Mesenchymal stem cell (in vitro differentiated cells and primary cell): ENCODE measurements at regions not wholly inside any gene's neighbourhood (a gene's known extent, or its start where the extent isn't known, plus 50 kb on each side); places are given as distances from the start of the nearest gene placed in this dataset.

Source experiments
- DNase-seq: peaks from one replicate; pipeline ENCODE4 v3.0.0-alpha.2; 2013
- H2AFZ ChIP-seq: one replicate; pipeline ENCODE4 v1.6.1; 2013; ENCODE audit warnings: low read depth, mild to moderate bottlenecking, control low read depth, inconsistent platforms, low read length, moderate library complexity
- H2AK5ac ChIP-seq: 2 replicates; pipeline ENCODE4 v1.6.1; 2013; ENCODE audit warnings: low read length, moderate library complexity, mild to moderate bottlenecking, inconsistent platforms; ENCODE audit not compliant: severe bottlenecking
- H2BK120ac ChIP-seq: one replicate; pipeline ENCODE4 v1.6.1; 2013; ENCODE audit warnings: low read depth, mild to moderate bottlenecking, inconsistent platforms, low read length, moderate library complexity
- H2BK12ac ChIP-seq, 2 experiments: one replicate each; pipeline ENCODE4 v1.6.1; 2013; ENCODE audit warnings: inconsistent platforms in 2 of 2, low read length in 2 of 2, mild to moderate bottlenecking in 2 of 2, moderate library complexity in 2 of 2, control low read depth in 1 of 2
- H2BK15ac ChIP-seq: one replicate; pipeline ENCODE4 v1.6.1; 2013; ENCODE audit warnings: mild to moderate bottlenecking, low read depth, inconsistent platforms; ENCODE audit not compliant: poor library complexity, severe bottlenecking
- H2BK5ac ChIP-seq: 2 replicates; pipeline ENCODE4 v1.6.1; 2013; ENCODE audit warnings: low read depth, mild to moderate bottlenecking, low read length, control low read depth, inconsistent platforms; ENCODE audit not compliant: poor library complexity, severe bottlenecking
- H3K14ac ChIP-seq, 2 experiments: one replicate each; pipeline ENCODE4 v1.6.1; 2013; ENCODE audit warnings: inconsistent platforms in 2 of 2, low read length in 2 of 2, control low read depth in 1 of 2, mild to moderate bottlenecking in 1 of 2, moderate library complexity in 1 of 2
- H3K18ac ChIP-seq, 2 experiments: one replicate each; pipeline ENCODE4 v1.6.1; 2013; ENCODE audit warnings: inconsistent platforms in 2 of 2, low read length in 2 of 2, control low read depth in 1 of 2, low read depth in 1 of 2, mild to moderate bottlenecking in 1 of 2
- H3K23ac ChIP-seq, 2 experiments: one replicate each; pipeline ENCODE4 v1.6.1; 2013; ENCODE audit warnings: inconsistent platforms in 2 of 2, low read length in 2 of 2, mild to moderate bottlenecking in 2 of 2, moderate library complexity in 2 of 2, control low read depth in 1 of 2
- H3K27ac ChIP-seq: 2 replicates; pipeline ENCODE4 v1.5.1; 2013; ENCODE audit warnings: mild to moderate bottlenecking, moderate library complexity, low read length, control low read depth, inconsistent platforms; ENCODE audit not compliant: poor library complexity, severe bottlenecking
- H3K27me3 ChIP-seq, 2 experiments: 2 replicates each; pipeline versions ENCODE4 v1.6.1 to v1.7.0; 2013; ENCODE audit warnings: low read length in 2 of 2, mild to moderate bottlenecking in 2 of 2, moderate library complexity in 2 of 2, control low read depth in 1 of 2, inconsistent platforms in 1 of 2; ENCODE audit not compliant: control insufficient read depth in 1 of 2, insufficient read depth in 1 of 2
- H3K36me3 ChIP-seq, 2 experiments: 2 replicates each; pipeline versions ENCODE4 v1.6.1 to v1.7.0; 2013; ENCODE audit warnings: low read length in 2 of 2, control low read depth in 1 of 2, inconsistent platforms in 1 of 2, low read depth in 1 of 2, mild to moderate bottlenecking in 1 of 2; ENCODE audit not compliant: insufficient read depth in 2 of 2, control insufficient read depth in 1 of 2
- H3K4ac ChIP-seq, 2 experiments: one replicate each; pipeline ENCODE4 v1.6.1; 2013; ENCODE audit warnings: inconsistent platforms in 2 of 2, low read length in 2 of 2, mild to moderate bottlenecking in 2 of 2, moderate library complexity in 2 of 2, control low read depth in 1 of 2, low read depth in 1 of 2
- H3K4me1 ChIP-seq: 2 replicates; pipeline ENCODE4 v1.6.1; 2013; ENCODE audit warnings: low read depth, low read length, control low read depth; ENCODE audit not compliant: control insufficient read depth, insufficient read depth
- H3K4me2 ChIP-seq: 2 replicates; pipeline ENCODE4 v1.6.1; 2013; ENCODE audit warnings: low read length, mild to moderate bottlenecking, inconsistent platforms; ENCODE audit not compliant: poor library complexity, severe bottlenecking
- H3K4me3 ChIP-seq, 2 experiments: 2 replicates each; pipeline versions ENCODE4 v1.5.1 to v1.7.0; 2013; ENCODE audit warnings: low read length in 2 of 2, mild to moderate bottlenecking in 2 of 2, control low read depth in 1 of 2, low read depth in 1 of 2; ENCODE audit not compliant: insufficient read depth in 1 of 2
- H3K79me1 ChIP-seq: replicated peaks from 2 replicates; pipeline ENCODE4 v1.6.1; 2013; ENCODE audit warnings: mild to moderate bottlenecking, control low read depth, low read length, inconsistent platforms; ENCODE audit not compliant: poor library complexity, severe bottlenecking
- H3K9ac ChIP-seq: 2 replicates; pipeline ENCODE4 v1.7.0; 2013; ENCODE audit warnings: mild to moderate bottlenecking, low read length, moderate library complexity
- H3K9me3 ChIP-seq: 2 replicates; pipeline ENCODE4 v1.7.0; 2013; ENCODE audit warnings: mild to moderate bottlenecking, low read length; ENCODE audit not compliant: control insufficient read depth
- H4K8ac ChIP-seq: one replicate; pipeline ENCODE4 v1.6.1; 2013; ENCODE audit warnings: inconsistent platforms, mild to moderate bottlenecking, low read length, moderate library complexity
- H4K91ac ChIP-seq: one replicate; pipeline ENCODE4 v1.6.1; 2013; ENCODE audit warnings: mild to moderate bottlenecking, low read length, inconsistent platforms
- WGBS: methylation state at CpG from one replicate; pipeline ENCODE4 v1.1.7; 2013; ENCODE audit warnings: mixed read lengths; 5-methylcytosine and 5-hydroxymethylcytosine counted together

DNA sequence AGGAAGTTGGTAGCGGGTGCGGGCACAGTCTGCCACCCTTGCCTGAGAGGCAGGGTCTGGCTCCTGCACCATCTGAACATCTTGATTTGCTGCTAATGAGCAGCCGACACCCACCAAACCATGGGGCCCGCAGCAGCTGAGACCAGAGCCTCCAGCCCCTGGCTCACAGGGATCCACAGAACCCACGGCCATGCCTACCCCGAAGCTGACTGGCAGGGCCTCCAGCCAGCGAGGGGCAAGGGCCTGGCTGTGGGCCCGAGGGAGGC is 171.5 kb upstream of the NTM start:
- no peak overlapping the region for H3K18ac ChIP-seq
- no peak overlapping the region for H2BK120ac ChIP-seq
- peaks cover 0 to 65% of the 10 kb centered on the region in 2 experiments for H3K27me3 ChIP-seq
- H3K36me3 ChIP-seq: no peaks in the 10 kb centered on the region
- H3K4me3 ChIP-seq: no peak overlapping the region
- H3K4ac ChIP-seq: no peak overlapping the region
- no peaks in the 10 kb centered on the region for H3K79me1 ChIP-seq
- H2BK5ac ChIP-seq: no peak overlapping the region
- H3K4me2 ChIP-seq: no peak overlapping the region
- no peak overlapping the region for H3K23ac ChIP-seq
- no peaks in the 10 kb centered on the region for H3K4me1 ChIP-seq
- H3K9ac ChIP-seq: no peak overlapping the region
- H2AK5ac ChIP-seq: no peak overlapping the region
- no peak overlapping the region for H2BK15ac ChIP-seq
- 94% methylated on average over 8 of the region's 8 CpGs for WGBS
- no peak overlapping the region for H2AFZ ChIP-seq
- no peaks in the 10 kb centered on the region for H3K9me3 ChIP-seq
- no peak overlapping the region for H3K27ac ChIP-seq
- no peak overlapping the region for H4K91ac ChIP-seq
- DNase-seq: no peak
- H2BK12ac ChIP-seq: no peak overlapping the region
- H4K8ac ChIP-seq: no peak overlapping the region
- H3K14ac ChIP-seq: no peak overlapping the region

DNA sequence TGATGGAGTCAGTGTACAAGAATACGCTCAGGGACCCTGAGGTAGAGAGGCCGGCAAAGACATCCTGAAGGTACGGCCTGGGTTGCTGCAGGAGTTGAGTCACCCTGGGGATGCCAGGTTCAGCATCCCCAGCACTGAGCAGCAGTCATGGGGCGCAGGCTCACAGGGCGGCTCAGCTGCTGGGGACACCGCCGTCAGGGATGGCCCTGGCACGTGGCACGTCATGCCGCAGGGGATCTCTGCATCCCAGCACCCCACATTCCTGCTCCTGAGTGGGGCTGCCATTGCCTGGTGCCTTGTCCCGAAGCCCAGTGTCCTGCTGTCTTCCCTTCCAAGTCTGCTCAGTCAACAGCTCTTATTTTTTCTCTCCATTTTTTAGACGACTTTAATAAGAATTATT is 168.7 kb upstream of the NTM start:
- peaks cover 0 to 46% of the 10 kb centered on the region in 2 experiments for H3K27me3 ChIP-seq
- no peak overlapping the region for H3K27ac ChIP-seq
- no peaks in the 10 kb centered on the region for H3K79me1 ChIP-seq
- no peaks in the 10 kb centered on the region for H3K36me3 ChIP-seq
- H2AK5ac ChIP-seq: no peak overlapping the region
- no peak overlapping the region for H3K23ac ChIP-seq
- H3K4me1 ChIP-seq: no peaks in the 10 kb centered on the region
- H2BK15ac ChIP-seq: no peak overlapping the region
- H2BK12ac ChIP-seq: no peak overlapping the region
- no peak overlapping the region for H2AFZ ChIP-seq
- H2BK120ac ChIP-seq: no peak overlapping the region
- no peak for DNase-seq
- no peak overlapping the region for H4K8ac ChIP-seq
- no peak overlapping the region for H3K4me2 ChIP-seq
- no peak overlapping the region for H2BK5ac ChIP-seq
- peak overlapping the region in 1 of 2 experiments; percentile 20 for H3K4me3 ChIP-seq
- no peak overlapping the region for H3K14ac ChIP-seq
- WGBS: 93% methylated on average over 11 of the region's 12 CpGs
- no peaks in the 10 kb centered on the region for H3K9me3 ChIP-seq
- no peak overlapping the region for H3K9ac ChIP-seq
- H3K18ac ChIP-seq: no peak overlapping the region
- no peak overlapping the region for H4K91ac ChIP-seq
- no peak overlapping the region for H3K4ac ChIP-seq

DNA sequence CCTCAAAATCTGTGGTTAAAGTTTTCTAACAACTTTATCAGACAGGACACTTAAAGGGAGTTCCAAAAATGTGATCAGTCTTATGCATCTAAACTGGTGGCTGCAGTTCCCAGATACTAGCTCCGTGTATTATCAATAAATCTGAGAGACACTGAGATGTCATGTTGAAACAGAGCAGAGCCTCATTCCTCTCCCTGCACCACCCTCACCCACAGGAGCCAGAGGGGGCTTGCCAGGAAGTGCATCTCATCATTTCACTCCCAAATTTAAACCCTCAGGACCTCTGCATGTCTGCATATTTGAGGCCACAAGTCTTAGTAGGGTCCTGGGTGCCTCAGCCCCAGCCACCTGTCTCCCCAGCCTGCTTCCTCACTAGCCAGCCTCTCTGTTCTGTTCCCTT is 167.4 kb upstream of the NTM start:
- Histone ChIP-seq H2BK15ac (no peak overlapping the region), H2BK12ac (no peak overlapping the region), H3K4me1 (no peaks in the 10 kb centered on the region), H3K23ac (no peak overlapping the region), H3K4me3 (no peak overlapping the region), H2AK5ac (no peak overlapping the region), H4K91ac (no peak overlapping the region), H4K8ac (no peak overlapping the region), H3K27ac (no peak overlapping the region), H3K9me3 (no peaks in the 10 kb centered on the region), H3K14ac (no peak overlapping the region), H3K18ac (no peak overlapping the region), H3K4me2 (no peak overlapping the region), H3K9ac (no peak overlapping the region), H2BK120ac (no peak overlapping the region), H3K4ac (no peak overlapping the region), H2AFZ (no peak overlapping the region), H3K27me3 (peaks cover 0 to 43% of the 10 kb centered on the region in 2 experiments), H3K36me3 (no peaks in the 10 kb centered on the region), H2BK5ac (no peak overlapping the region), H3K79me1 (no peaks in the 10 kb centered on the region)
- no peak for DNase-seq
- 0% methylated on average over 1 of the region's 1 CpG for WGBS

DNA sequence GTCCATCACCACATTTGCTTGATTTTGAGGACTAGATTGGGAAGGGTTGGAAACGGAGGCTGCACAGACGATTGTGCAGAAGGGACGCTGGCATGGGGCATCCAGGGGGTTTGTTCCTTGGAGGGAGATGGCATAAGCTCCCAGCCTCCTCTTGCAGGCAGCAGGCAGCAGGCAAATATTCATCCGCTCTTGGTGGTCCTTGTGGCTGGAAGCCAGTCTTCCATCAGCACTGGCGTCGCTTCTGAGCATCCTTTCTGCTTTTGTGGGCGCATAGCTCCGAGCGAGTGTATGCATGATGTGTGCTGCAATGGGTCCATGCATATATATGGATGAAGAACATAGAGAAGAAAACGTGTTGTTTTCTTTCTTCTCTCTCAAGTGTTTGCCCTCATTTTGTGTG is 166.1 kb upstream of the NTM start:
- no peak overlapping the region for H3K27ac ChIP-seq
- no peak overlapping the region for H2AFZ ChIP-seq
- no peak overlapping the region for H2BK120ac ChIP-seq
- H2BK15ac ChIP-seq: no peak overlapping the region
- H3K18ac ChIP-seq: no peak overlapping the region
- H2BK5ac ChIP-seq: no peak overlapping the region
- H4K91ac ChIP-seq: no peak overlapping the region
- no peaks in the 10 kb centered on the region for H3K4me1 ChIP-seq
- H2BK12ac ChIP-seq: no peak overlapping the region
- DNase-seq: no peak
- H4K8ac ChIP-seq: no peak overlapping the region
- H3K23ac ChIP-seq: no peak overlapping the region
- H3K36me3 ChIP-seq: no peaks in the 10 kb centered on the region
- H3K9me3 ChIP-seq: no peaks in the 10 kb centered on the region
- peaks cover 0 to 41% of the 10 kb centered on the region in 2 experiments for H3K27me3 ChIP-seq
- H3K14ac ChIP-seq: no peak overlapping the region
- H3K79me1 ChIP-seq: no peaks in the 10 kb centered on the region
- WGBS: 84% methylated on average over 10 of the region's 10 CpGs
- no peak overlapping the region for H3K4me3 ChIP-seq
- H3K4ac ChIP-seq: no peak overlapping the region
- H3K4me2 ChIP-seq: no peak overlapping the region
- H3K9ac ChIP-seq: no peak overlapping the region
- H2AK5ac ChIP-seq: no peak overlapping the region
